ENCODE measurements at regions not wholly inside any gene's neighbourhood (a gene's known extent, or its start where the extent isn't known, plus 50 kb on each side); places are given as distances from the start of the nearest gene placed in this dataset.

DNA sequence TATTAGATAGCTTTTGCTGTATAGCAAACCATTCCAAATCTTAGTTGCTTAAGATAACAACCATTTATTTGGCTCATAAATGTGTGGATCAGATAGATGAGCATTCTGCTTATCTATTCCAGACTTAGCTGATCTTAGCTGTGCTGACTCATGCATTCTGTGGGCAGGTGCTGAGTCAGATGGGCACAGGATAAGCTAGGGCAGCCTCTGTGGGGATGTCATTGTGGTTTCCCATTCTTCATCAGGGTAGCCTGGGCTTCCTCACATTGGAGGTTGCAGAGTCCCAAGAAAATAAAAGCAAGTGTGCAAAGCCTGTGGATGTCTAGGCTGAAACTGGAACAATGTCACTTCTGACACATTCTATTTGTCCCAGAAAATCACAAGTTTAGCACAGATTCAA lies 917.0 kb downstream of the TYW1 start:
- no peak overlapping the region for H4K5ac ChIP-seq (ENCODE audit: insufficient read length, low read depth, low read length)
- no peak for TF ChIP-seq SP4 (IDR thresholded peaks at IDR 0.05; ENCODE audit: low read length)
- TF ChIP-seq BACH1 (IDR thresholded peaks at IDR 0.05; ENCODE audit: low read length): peak; percentile 97
- TF ChIP-seq MAFK (IDR thresholded peaks at IDR 0.05; ENCODE audit: low read depth, low read length): peak; percentile 83
- no peak overlapping the region for H4K91ac ChIP-seq (replicated peaks; ENCODE audit: insufficient read length, low read length)
- H3K4me2 ChIP-seq (ENCODE audit: insufficient read depth in 1 of 2, low read depth in 2 of 2, low read length in 2 of 2): no peak overlapping the region
- H4K8ac ChIP-seq (ENCODE audit: extremely low read depth, insufficient read depth, low read length): no peak overlapping the region
- H4K20me1 ChIP-seq (replicated peaks in 1 of 2; ENCODE audit: control insufficient read depth in 1 of 2, insufficient read depth in 2 of 2, low read length in 2 of 2): no peaks in the 10 kb centered on the region
- H2BK120ac ChIP-seq (replicated peaks; ENCODE audit: low read depth, low read length): no peak overlapping the region
- FAIRE-seq: no peak
- CTCF ChIA-PET (ENCODE audit: partially characterized antibody): interaction anchor here (0.5 kb wide), 1 partner anchor 77 kb away, joined by 4 read pairs; no protein-coding TSS in a partner anchor
- no peaks in the 10 kb centered on the region; a peak in 1 of 7 replicates for H3K27me3 ChIP-seq (replicated peaks in 1 of 4; ENCODE audit: control insufficient read depth in 3 of 4, extremely low read depth in 1 of 4, insufficient read depth in 3 of 4, low read length in 3 of 4)
- H2BK5ac ChIP-seq (ENCODE audit: low read depth, low read length): no peak overlapping the region
- H3K4ac ChIP-seq (replicated peaks; ENCODE audit: insufficient read length, low read depth, low read length): no peak overlapping the region
- POLR2A ChIA-PET (ENCODE audit: partially characterized antibody): no interaction called here
- DNase-seq (ENCODE audit: low read depth in 1 of 2, low spot score in 2 of 2): no peak
- H3K56ac ChIP-seq (replicated peaks; ENCODE audit: insufficient read length, low read depth, low read length): no peak overlapping the region
- H3K79me2 ChIP-seq (ENCODE audit: control insufficient read depth in 1 of 2, insufficient read depth in 2 of 2, low read length in 2 of 2): no peaks in the 10 kb centered on the region
- no peaks in the 10 kb centered on the region for H3K23me2 ChIP-seq (ENCODE audit: low read depth, low read length)
- no peak overlapping the region for H2BK12ac ChIP-seq (ENCODE audit: low read depth, low read length)
- H3K36me3 ChIP-seq (ENCODE audit: control insufficient read depth in 2 of 4, insufficient read depth in 4 of 4, low read length in 3 of 4): no peaks in the 10 kb centered on the region
- H3K9me3 ChIP-seq (ENCODE audit: insufficient read depth in 2 of 2, low read depth in 1 of 2, low read length in 1 of 2): peaks cover 0 to 5% of the 10 kb centered on the region in 2 experiments; a peak in 1 of 4 replicates
- H2BK20ac ChIP-seq (ENCODE audit: low read length): no peak overlapping the region
- no peaks in the 10 kb centered on the region for H3K79me1 ChIP-seq (ENCODE audit: low read depth, low read length)
- no peak overlapping the region for H3K4me3 ChIP-seq (ENCODE audit: extremely low read depth in 1 of 4, insufficient read depth in 2 of 4, low read depth in 3 of 4, low read length in 4 of 4)
- no peak overlapping the region for H3K9ac ChIP-seq (replicated peaks in 1 of 4; ENCODE audit: extremely low read depth in 1 of 4, low read depth in 3 of 4, low read length in 3 of 4)
- no peak overlapping the region for H3K14ac ChIP-seq (ENCODE audit: insufficient read length)
- H3K4me1 ChIP-seq (replicated peaks in 1 of 4; ENCODE audit: control insufficient read depth in 3 of 4, insufficient read depth in 4 of 4, low read length in 3 of 4): peaks cover 0 to 5% (median 1%) of the 10 kb centered on the region in 4 experiments; a peak in 2 of 7 replicates
- H2BK15ac ChIP-seq (ENCODE audit: low read length): no peak overlapping the region
- H3K23ac ChIP-seq (ENCODE audit: insufficient read length): no peak overlapping the region
- 0 out of 2 replicates have a peak overlapping the region, but pooled peaks have one; percentile 16 for H2AK5ac ChIP-seq (ENCODE audit: low read depth, low read length)
- H3K27ac ChIP-seq (ENCODE audit: low read depth, low read length): no peak overlapping the region
- H3K18ac ChIP-seq (ENCODE audit: extremely low read depth, low read length): no peak overlapping the region
- H2AFZ ChIP-seq (ENCODE audit: low read length): no peak overlapping the region

All from H1 (cell line).